Posterior cingulate gyrus (tissue), 11 donors: ENCODE measurements at regions not wholly inside any gene's neighbourhood (a gene's known extent, or its start where the extent isn't known, plus 50 kb on each side); places are given as distances from the start of the nearest gene placed in this dataset.

Experiments
- DNase-seq, 10 donors: peaks; one replicate each; pipeline versions ENCODE4 v3.0.0 to v3.0.0-alpha.2; 2020 to 2021; ENCODE audit warnings: mixed read lengths in 3 of 10
- intact Hi-C: fragments of 100-400 bp; cut with DNase I; formaldehyde crosslinking; loops from one replicate; pipeline ENCODE4 v1.15.1; 2023

DNA sequence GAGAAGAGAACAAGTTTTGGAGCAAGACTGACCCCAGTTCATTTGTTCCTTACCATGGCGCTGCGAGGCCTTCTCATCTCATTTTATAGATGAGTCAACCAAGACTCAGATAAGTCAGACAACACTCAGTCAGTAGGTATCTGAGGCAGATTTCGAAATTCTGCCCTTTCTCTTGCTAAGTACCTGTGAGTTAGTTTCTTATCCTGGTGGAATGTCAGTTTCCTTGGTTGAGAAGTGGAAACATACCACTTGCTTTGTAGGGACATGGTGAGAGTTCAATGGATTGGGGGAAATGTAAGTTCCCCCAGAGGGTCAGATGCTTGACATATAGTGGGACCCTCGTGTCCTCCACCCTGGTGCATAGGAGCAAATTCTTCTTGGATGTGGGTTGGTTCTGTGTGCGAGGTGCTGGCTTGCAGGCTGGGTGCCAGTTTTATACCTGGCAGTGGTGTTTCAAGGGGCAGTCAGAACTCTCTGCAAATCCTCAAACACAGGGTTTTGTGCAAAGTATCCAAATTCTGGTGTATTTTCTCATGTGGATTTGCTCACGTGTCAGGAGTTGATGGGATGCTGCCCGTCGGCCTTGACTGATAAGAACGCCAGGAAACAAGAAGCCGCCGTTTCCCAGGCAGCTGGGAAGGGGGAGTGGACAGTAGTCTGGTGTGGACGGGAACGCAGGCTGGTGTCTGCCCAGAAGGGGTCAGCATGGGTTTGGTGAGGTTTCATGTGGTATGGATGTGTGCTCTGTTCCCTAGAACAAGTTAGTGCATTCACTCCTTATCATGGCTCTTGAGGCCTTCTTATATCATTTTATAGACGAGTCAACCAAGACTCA is 61.1 kb upstream of the CIBAR2 start:
- intact Hi-C loops = no loop called here
- DNase-seq = peak in 3 of 10 donors; percentile 44 to 66 (median 64)

GRCh38 chr16:85173981-85174751 is 61.9 kb upstream of the CIBAR2 start:
- intact Hi-C loops = no loop called here
- DNase-seq = peak in 3 of 10 donors; percentile 74 to 87 (median 74)

DNA sequence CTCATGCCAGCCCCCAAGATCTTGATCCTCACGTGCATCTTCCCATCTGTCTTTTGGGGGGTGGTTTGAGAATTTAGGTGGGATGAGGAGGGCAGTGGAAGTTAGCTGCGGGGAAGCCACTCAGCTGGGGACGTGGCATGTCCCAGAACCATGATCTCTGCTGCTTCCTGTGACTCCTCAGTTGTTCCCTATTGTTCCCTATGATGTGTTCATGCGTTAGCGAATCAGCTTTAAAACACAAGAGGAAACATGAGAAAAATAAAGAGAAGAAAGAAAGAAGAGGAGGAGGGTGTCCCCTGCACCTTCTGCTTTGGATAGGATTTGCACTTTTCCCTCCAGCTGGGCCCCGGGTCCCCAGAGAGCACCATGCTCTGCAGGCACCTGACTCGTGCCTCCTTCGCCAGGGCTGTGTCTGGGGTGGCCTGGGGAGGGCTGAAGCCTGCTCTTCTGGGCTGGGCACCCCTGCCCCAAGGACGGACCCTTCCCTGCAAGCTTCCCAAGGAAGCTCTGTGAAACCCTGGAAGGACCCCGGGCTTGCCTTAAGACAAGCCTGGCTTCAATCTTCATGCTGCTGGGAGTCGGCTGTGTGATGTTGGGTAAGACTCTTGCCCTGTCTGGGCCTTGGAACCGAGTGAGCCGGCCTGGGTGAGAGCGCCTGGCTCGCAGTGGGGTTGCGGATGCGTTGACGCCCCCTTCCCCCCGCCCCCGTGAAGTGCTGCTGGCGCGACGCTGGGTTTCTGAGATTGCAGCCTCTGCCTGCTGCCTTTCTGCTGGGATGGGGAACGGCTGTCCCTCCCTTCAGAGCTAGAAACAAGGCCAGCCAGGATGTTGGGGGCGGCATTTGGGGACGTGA is 62.8 kb upstream of the CIBAR2 start:
- peak in 3 of 10 donors; percentile 44 to 52 (median 50) for DNase-seq
- intact Hi-C loops = no loop called here

DNA sequence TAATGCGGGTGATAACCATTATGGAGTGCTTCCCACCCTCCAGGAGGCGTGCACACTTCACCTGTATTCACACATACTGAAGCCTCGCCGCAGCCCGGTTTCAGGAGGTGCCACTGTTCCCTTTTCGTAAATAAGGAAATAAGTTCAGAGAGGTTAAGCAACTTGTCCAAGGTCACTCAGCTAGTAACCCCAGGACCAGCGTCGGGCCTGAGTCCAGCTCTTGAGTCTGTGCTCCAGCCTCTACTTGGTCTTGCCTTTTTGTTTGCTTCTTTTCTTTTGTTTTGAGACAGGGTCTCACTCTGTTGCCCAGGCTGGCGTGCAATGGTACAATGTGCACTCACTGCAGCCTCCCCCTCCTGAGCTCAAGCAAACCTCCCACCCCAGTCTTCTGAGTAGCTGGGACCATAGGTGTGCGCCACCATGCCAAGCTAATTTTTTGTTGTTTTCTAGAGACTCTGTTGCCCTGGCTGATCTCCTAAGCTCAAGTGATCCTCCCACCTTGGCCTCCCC is 63.5 kb upstream of the CIBAR2 start:
- DNase-seq = peak in 3 of 10 donors; percentile 41 to 64 (median 49)
- intact Hi-C loops = no loop called here

GRCh38 chr16:85176541-85177447 is 64.5 kb upstream of the CIBAR2 start:
- peak in 2 of 10 donors; percentile 72 to 79 for DNase-seq
- intact Hi-C loops = no loop called here

GRCh38 chr16:85177448-85177846 is 65.2 kb upstream of the CIBAR2 start:
- intact Hi-C loops = no loop called here
- peak in 1 of 10 donors; percentile 24 for DNase-seq

DNA sequence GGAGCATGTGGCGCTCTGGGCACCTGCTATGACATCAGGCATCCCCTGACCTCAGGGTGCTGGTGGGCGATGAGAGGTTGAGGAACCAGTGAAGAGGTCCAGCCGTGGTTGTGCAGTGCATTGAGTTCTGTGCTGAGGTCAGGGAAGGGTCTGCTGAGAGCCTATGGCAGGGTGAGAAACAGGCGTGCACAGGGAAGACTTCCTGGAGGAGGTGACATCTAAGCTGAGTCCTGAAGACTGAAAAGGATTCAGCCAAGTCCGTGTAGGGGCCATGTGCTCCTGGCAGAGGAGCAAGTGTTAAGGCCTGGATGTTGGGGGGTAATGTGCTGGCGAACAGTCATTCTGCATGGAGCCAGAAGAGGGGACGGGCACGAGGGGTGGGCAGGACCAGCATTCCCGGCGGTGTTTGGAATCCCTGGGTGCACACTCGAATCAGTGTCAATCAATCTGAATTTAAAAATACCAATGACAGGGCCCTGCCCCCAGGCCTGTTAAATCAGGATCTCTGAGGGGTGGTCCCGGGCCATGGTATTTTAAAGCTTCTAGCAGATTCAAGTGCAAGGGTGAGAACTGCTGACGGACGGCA is 65.8 kb upstream of the CIBAR2 start:
- intact Hi-C loops = no loop called here
- peak in 3 of 10 donors; percentile 22 to 50 (median 49) for DNase-seq

DNA sequence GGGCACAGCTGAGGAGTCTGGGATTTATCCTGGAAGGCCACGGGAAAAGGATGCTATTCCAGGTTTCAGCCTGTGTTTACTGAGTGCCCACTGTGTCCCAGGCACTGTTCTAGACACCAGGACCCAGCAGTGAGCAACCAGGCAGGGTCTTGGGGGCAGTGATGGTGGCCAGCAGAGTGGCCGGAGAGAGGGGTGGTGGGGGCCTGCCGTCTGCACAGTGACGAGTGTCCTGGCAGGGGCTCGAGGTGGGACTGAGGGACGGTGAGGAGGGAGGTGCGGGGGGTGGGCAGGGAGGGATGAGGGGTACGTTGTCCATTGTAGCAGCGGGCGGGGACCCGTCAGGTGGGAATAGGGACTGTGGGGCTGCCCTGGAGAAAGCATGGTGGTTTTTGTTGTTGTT is 66.3 kb upstream of the CIBAR2 start:
- peak in 2 of 10 donors; percentile 31 to 52 for DNase-seq
- intact Hi-C loops = no loop called here

DNA sequence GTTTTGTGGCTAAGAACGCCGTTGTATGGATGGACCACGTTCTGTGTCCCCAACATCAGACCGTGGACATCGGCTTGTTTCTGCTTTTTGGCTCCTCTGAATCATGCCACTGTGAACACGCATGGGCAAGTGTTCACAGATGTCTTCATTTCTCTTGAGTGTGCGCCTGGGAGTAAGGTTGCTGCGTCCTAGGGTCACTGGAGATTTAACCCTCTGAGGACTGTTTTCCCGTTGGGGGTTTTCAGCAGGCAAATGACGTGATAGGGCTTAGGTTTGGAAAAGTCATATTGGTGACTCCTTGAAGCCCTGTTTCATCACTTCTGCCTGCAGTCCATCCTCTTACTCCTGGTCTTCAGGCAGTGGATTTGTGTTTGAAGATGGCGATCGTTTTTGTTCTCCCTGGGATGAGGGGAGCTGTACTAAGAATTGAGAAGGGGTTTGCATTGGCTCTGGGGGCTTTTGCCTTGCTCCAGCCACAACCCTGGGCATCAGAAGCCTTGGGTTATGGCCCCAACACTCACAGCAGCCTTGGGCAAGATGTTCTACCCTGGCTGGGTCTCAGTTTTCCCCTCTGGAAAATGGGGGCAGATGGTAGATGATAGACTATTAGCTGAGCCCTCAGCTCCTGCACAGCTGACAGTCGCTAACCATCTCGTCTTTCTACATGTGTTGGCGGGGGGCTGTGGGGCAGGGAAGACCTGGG is 67.2 kb upstream of the CIBAR2 start:
- intact Hi-C loops = no loop called here
- peak in 2 of 10 donors; percentile 6 to 19 for DNase-seq

- intact Hi-C loops = no loop called here
- peak in 3 of 10 donors; percentile 50 to 66 (median 60) for DNase-seq
These were observed 68.0 kb upstream of the CIBAR2 start for GRCh38 chr16:85180047-85180826.

DNA sequence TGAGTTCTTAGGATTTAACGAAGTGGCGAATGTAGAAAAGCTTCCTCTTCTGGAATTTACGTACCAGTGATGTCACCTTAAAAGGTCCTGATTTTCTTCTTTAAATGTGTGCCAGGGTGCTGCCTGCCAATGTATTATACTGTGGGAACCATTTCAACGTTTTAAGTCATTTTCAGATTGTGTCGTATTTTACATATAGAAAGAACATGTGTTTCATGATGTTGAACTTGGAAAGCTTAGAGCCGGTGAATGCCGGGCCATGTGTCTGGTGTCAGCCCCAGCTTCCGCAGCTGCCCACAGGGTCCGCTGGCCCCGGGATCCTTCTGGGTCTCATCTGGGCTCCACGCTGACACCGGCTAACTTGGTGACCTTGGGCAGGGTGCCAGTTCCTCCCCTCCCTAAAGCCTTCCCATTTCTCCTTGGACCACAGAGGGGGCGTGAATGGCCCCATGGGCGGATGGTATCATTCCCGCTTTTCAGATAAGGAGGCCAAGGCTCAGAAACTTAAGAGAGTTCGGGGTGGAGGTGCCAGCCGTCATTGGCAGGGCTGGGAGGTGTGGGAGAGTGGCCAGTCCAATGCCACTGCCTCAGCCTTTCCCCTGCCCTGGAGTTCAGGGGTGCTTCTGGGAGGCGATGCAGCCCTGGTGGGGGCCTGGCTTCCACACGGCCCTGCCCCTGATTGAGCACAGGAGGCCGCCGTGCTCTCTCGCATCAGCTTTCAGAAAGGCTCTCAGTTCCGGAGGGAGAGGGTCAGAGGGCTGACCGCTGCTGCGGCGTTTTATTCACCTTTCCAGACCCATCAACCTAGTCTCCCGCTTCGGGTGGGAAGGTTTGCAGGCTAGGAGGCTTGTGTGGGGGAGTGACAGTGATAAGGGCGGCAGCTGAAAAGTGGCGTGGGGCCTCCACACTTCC is 68.8 kb upstream of the CIBAR2 start:
- intact Hi-C loops = no loop called here
- DNase-seq = peak in 3 of 10 donors; percentile 61 to 66 (median 62)

DNA sequence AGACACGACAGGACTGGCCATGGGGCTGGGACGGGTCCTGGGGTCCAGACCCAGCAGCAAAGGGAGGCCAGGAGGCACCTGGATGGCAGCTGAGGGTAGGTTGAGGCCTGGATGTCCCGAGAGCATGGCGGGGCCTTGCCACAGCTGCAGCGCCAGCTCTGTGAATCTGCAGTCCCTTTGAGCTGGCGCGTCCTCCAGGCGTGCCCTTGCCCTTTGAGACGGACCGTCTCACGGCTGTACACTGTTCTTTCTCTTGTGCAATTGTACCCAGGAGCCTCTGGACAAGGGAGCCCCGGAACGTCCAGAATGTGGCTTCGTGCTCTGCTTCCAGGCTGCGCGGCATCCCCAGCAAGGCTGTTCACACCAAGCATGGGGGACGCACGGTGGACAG is 69.5 kb upstream of the CIBAR2 start:
- intact Hi-C loops = no loop called here
- peak in 3 of 10 donors; percentile 21 to 65 (median 62) for DNase-seq

DNA sequence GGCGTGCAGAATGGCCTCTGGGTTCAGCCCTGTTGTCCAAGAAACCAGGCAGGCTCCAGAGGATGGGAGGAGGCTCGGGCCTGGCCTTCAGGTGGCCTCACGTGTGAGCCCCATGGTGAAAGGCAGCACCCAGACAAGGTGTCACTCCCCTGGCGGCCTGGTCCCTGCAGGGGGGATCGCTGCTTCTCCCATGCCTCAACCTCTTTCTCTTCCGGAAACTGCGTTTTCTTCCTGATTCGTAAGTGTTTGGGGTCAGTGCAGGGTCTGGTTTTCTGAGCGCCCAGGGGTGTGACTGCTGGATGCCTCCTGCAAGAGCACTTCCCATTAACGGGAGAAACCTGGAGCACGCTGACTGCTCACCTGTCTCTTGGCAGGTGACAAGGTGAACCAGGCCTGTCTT is 70.0 kb upstream of the CIBAR2 start:
- peak in 2 of 10 donors; percentile 23 to 63 for DNase-seq
- intact Hi-C loops = no loop called here

DNA sequence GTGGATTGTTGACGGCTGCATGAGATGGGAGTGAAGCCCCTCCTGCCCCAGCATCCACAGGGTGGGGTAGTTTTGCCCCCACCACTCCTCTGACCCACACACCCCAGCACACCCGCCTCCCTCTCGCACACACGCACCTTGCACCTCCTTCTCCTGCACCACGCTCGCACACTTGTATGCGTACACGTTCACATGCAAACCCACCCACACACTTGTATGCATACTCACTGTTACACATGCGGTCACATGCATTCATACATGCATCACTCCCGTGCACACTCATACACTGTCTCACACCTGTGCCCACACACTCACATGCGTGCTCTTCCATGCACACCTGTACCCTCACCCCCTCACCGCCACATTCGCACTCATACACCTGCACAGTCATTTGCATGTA is 70.5 kb upstream of the CIBAR2 start:
- intact Hi-C loops = no loop called here

GRCh38 chr16:85183564-85183963 is 71.3 kb upstream of the CIBAR2 start:
- peak in 1 of 10 donors; percentile 30 for DNase-seq
- intact Hi-C loops = no loop called here

More for the DNA sequence above, 70.5 kb upstream of the CIBAR2 start:
- DNase-seq = peak in 1 of 10 donors; percentile 33

GRCh38 chr16:85184404-85184803 is 72.1 kb upstream of the CIBAR2 start:
- intact Hi-C loops = no loop called here
- no peak for DNase-seq
